ENCODE measurements at regions not wholly inside any gene's neighbourhood (a gene's known extent, or its start where the extent isn't known, plus 50 kb on each side); places are given as distances from the start of the nearest gene placed in this dataset.

GRCh38 chr5:82619097-82619496 is 340.9 kb upstream of the RPS23 start:
- TF ChIP-seq CTCF (IDR thresholded peaks at IDR 0.05; ENCODE audit: extremely low read depth, insufficient read depth, missing control alignments): no peak
- in situ Hi-C loops (cut with MboI; ENCODE audit: low pct_unique_long_range_greater_than_20kb, low sequenced_read_pairs, unreplicated experiment): no loop called here
- DNase-seq (ENCODE audit: low spot score): no peak

GRCh38 chr5:82614706-82615105 is 336.6 kb upstream of the RPS23 start:
- no peak for TF ChIP-seq CTCF (IDR thresholded peaks at IDR 0.05; ENCODE audit: extremely low read depth, insufficient read depth, missing control alignments)
- in situ Hi-C loops (cut with MboI; ENCODE audit: low pct_unique_long_range_greater_than_20kb, low sequenced_read_pairs, unreplicated experiment): no loop called here
- DNase-seq (ENCODE audit: low spot score): no peak

DNA sequence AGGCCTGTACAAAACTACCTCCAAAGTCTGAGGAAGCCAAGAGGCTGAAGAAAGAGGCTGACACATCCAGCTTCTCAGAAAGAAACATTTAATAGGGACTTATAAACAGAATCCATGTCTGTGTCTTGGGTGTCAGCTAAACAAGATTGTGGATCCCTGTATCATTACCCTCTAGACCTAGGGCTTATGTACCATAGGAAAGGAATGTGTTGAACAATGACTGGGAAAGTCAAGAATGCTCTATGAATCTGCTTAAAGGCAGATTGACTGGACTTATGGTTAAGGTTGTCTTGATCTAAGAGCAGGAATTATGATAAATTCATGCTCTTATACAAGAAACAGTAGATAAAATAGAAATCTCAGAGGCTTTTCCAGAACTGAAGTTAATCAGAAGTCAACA is 335.7 kb upstream of the RPS23 start:
- no peak for TF ChIP-seq CTCF (IDR thresholded peaks at IDR 0.05; ENCODE audit: extremely low read depth, insufficient read depth, missing control alignments)
- in situ Hi-C loops (cut with MboI; ENCODE audit: low pct_unique_long_range_greater_than_20kb, low sequenced_read_pairs, unreplicated experiment): no loop called here
- DNase-seq (ENCODE audit: low spot score): no peak

DNA sequence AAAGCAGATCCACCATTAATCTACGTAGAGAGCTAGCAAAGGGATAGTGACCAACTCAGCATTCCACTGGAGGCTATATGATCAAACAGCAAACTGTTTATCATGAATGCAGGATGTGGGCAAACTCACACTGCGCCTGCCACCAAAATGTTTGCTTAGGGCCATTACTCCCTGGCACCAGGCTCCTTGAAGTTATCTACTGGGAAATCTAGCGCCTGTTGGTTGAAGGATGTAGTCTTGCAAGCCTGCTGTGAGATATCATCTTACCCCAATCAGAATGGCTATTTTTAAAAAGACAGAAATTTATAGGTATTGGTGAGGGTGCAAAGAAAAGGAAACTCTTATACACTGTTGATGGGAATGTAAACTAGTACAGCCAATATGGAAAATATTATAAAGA is 332.5 kb upstream of the RPS23 start:
- TF ChIP-seq CTCF (IDR thresholded peaks at IDR 0.05; ENCODE audit: extremely low read depth, insufficient read depth, missing control alignments): no peak
- in situ Hi-C loops (cut with MboI; ENCODE audit: low pct_unique_long_range_greater_than_20kb, low sequenced_read_pairs, unreplicated experiment): no loop called here
- no peak for DNase-seq (ENCODE audit: low spot score)

DNA sequence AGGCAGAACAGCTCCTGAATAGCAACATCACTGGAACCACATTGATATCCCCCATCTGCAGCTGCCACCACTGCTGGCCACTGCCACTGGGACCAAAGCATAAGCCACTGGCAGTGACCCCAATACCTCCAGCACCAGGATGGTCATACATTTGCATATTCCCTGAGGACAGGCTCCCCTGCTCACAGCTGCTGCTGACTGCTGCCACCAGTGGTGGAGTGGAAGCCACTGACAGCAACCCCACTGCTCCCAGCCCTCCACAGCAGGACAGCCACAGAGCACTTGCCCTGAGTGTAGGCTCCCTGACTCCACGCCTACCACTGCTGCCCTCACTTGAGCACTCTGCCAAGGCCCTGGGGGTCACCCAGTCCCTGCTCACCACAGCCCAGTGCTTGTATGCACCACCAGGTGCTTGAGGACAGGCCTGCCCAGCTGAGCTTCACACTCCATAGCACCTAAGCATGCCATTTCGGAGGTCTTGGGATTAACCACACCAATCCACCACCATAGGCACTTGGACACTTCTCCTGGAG is 327.4 kb upstream of the RPS23 start:
- no peak for TF ChIP-seq CTCF (IDR thresholded peaks at IDR 0.05; ENCODE audit: extremely low read depth, insufficient read depth, missing control alignments)
- in situ Hi-C loops (cut with MboI; ENCODE audit: low pct_unique_long_range_greater_than_20kb, low sequenced_read_pairs, unreplicated experiment): no loop called here
- no peak for DNase-seq (ENCODE audit: low spot score)

DNA sequence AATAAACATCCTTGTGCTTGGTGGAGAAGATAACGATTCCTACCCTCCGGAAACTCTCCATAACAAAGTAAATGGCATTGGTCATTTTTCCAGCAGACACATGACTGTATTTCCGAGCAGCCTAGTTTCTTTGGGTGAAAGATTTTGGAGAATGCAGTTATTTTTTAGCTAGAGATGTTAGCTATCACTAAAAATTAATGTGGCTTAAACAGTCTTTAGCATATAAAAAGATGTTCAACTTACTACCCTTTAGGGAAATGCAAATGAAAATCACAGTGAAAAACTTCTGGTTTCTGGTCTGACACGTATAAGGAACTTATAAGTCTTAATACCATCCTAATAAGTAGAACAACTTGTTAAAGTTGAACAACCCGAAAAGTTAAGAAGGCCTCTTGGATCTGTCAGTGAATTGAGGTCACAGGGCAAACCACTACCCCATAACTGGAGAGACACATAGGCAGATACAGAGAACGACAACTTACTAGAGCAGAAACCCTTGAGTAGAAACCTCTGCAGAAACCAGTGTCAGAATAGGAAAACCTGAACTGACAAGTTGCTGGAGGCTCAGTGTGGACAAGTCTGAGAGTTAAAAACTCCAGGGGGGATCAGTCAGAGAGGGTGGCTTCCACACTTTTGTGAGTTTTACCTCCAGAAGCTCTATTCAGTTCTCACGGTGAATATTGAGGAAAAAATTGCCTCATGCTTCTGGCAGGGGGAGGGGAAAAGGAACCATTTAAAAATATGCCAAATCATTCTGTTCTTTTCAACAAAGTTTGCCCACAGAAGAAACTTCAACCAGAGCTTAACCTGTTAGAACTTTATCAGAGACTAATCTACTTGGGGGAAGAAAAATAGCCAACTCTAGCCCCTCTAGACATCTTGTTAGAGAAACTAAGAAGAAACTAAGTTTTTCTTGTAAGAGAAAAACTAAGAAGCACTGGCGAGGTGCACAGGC is 325.2 kb upstream of the RPS23 start:
- in situ Hi-C loops (cut with MboI; ENCODE audit: low pct_unique_long_range_greater_than_20kb, low sequenced_read_pairs, unreplicated experiment): no loop called here
- no peak for TF ChIP-seq CTCF (IDR thresholded peaks at IDR 0.05; ENCODE audit: extremely low read depth, insufficient read depth, missing control alignments)
- no peak for DNase-seq (ENCODE audit: low spot score)
